Endothelial cell of umbilical vein (primary cell): ENCODE measurements at regions not wholly inside any gene's neighbourhood (a gene's known extent, or its start where the extent isn't known, plus 50 kb on each side); places are given as distances from the start of the nearest gene placed in this dataset.

ENCODE experiments used
- BruUV-seq: library from RNA; stranded (reverse); fragments of 400-500 nt; replicated peaks from 2 replicates; lab custom pipeline; 2021; lab: Mats Ljungman, UMichigan
- CTCF ChIA-PET: fragments of 300-600, 350-600 bp; sonication (Branson Sonifier 250); formaldehyde crosslinking; loops from one replicate; lab custom pipeline; 2021; ENCODE audit warnings: antibody characterized with exemption, inconsistent platforms; lab: Charles Lee
- POLR2A ChIA-PET: fragments of 300-600, 350-600 bp; sonication (Branson Sonifier 250); formaldehyde crosslinking; loops from one replicate; lab custom pipeline; 2021; ENCODE audit warnings: antibody characterized with exemption, inconsistent platforms; lab: Charles Lee
- DNase-seq: peaks from one replicate; pipeline ENCODE4 v3.0.0-alpha.2; 2011; ENCODE audit warnings: low read depth, low spot score
- FAIRE-seq: peaks from 2 replicates; lab custom pipeline; 2011; peaks lifted over from hg19 to GRCh38; lab: Jason Lieb, UNC
- H2AFZ ChIP-seq: 2 replicates; pipeline ENCODE4 v1.6.0; 2012; ENCODE audit warnings: low read depth, low read length, control low read depth, inconsistent platforms
- H3K27ac ChIP-seq: 2 replicates; pipeline ENCODE4 v1.5.1; 2011; ENCODE audit warnings: low read depth, mild to moderate bottlenecking, control low read depth, low read length, moderate library complexity; ENCODE audit not compliant: insufficient read depth
- H3K27me3 ChIP-seq, 2 experiments: 2 replicates each; pipeline versions ENCODE4 v1.6.0 to v1.6.1; 2011; ENCODE audit warnings: low read length in 2 of 2, mixed read lengths in 1 of 2; ENCODE audit not compliant: control insufficient read depth in 2 of 2, insufficient read depth in 2 of 2
- H3K36me3 ChIP-seq, 2 experiments: 2 replicates in 1 of 2; 3 replicates in 1 of 2; pipeline ENCODE4 v1.5.1; 2011; ENCODE audit warnings: low read length in 2 of 2, mild to moderate bottlenecking in 1 of 2, moderate library complexity in 1 of 2; ENCODE audit not compliant: control insufficient read depth in 2 of 2, insufficient read depth in 2 of 2; ENCODE audit errors: extremely low read depth in 1 of 2
- H3K4me1 ChIP-seq: 3 replicates; pipeline ENCODE4 v1.5.1; 2011; ENCODE audit warnings: mild to moderate bottlenecking, low read length; ENCODE audit not compliant: control insufficient read depth, insufficient read depth; ENCODE audit errors: extremely low read depth
- H3K4me2 ChIP-seq: 2 replicates; pipeline ENCODE4 v1.6.1; 2011; ENCODE audit warnings: low read length, control low read depth, mixed read lengths; ENCODE audit not compliant: insufficient read depth
- H3K4me3 ChIP-seq, 3 experiments: fragments of 200-600 bp in 1 of 3; sonication (generic), shearing (Covaris generic) in 1 of 3; replicated peaks in 1 of 3; 2 replicates each; pipeline ENCODE4 v1.5.1; 2011 to 2016; ENCODE audit warnings: control low read depth in 3 of 3, low read length in 3 of 3, mild to moderate bottlenecking in 2 of 3, inconsistent platforms in 1 of 3, low read depth in 1 of 3, moderate library complexity in 1 of 3; ENCODE audit not compliant: insufficient read depth in 1 of 3
- H3K79me2 ChIP-seq: 2 replicates; pipeline ENCODE4 v1.6.0; 2012; ENCODE audit warnings: low read length, inconsistent platforms; ENCODE audit not compliant: control insufficient read depth, insufficient read depth
- H3K9ac ChIP-seq: replicated peaks from 2 replicates; pipeline ENCODE3; 2011; ENCODE audit warnings: low read length, control low read depth; ENCODE audit not compliant: insufficient read depth; ENCODE audit errors: extremely low read depth
- H3K9me1 ChIP-seq: replicated peaks from 3 replicates; pipeline ENCODE4 v1.6.0; 2011; ENCODE audit warnings: mild to moderate bottlenecking, low read length; ENCODE audit not compliant: control insufficient read depth, insufficient read depth; ENCODE audit errors: extremely low read depth
- H3K9me3 ChIP-seq: replicated peaks from 2 replicates; pipeline ENCODE4 v1.5.1; 2012; ENCODE audit warnings: low read length, inconsistent platforms; ENCODE audit not compliant: control insufficient read depth, insufficient read depth
- H4K20me1 ChIP-seq: replicated peaks from 2 replicates; pipeline ENCODE3; 2011; ENCODE audit warnings: mild to moderate bottlenecking, low read length; ENCODE audit not compliant: control insufficient read depth, insufficient read depth; ENCODE audit errors: extremely low read depth
- CTCF ChIP-seq, 2 donors: IDR thresholded peaks; 1 replicate in 1 of 2; 2 replicates in 1 of 2; pipeline ENCODE4 v1.5.1; 2011; ENCODE audit warnings: low read length in 2 of 2, mild to moderate bottlenecking in 2 of 2, moderate library complexity in 2 of 2, control low read depth in 1 of 2, inconsistent platforms in 1 of 2, low read depth in 1 of 2; ENCODE audit not compliant: insufficient read depth in 1 of 2; ENCODE audit errors: extremely low read depth in 1 of 2
- EZH2 ChIP-seq: IDR thresholded peaks from 2 replicates; pipeline ENCODE4 v1.6.1; 2012; ENCODE audit warnings: borderline replicate concordance, low read depth, mild to moderate bottlenecking, moderate library complexity, low read length, inconsistent platforms; ENCODE audit not compliant: severe bottlenecking
- FOS ChIP-seq: IDR thresholded peaks from 2 replicates; pipeline ENCODE4 v1.6.1; 2011; ENCODE audit warnings: mild to moderate bottlenecking, low read length, moderate library complexity, borderline replicate concordance; ENCODE audit not compliant: insufficient read depth
- GATA2 ChIP-seq: IDR thresholded peaks from 2 replicates; pipeline ENCODE4 v1.7.0; 2011; ENCODE audit warnings: low read depth, mild to moderate bottlenecking, moderate library complexity, mixed read lengths, low read length; ENCODE audit not compliant: insufficient read length, insufficient read depth
- JUN ChIP-seq: IDR thresholded peaks from 2 replicates; pipeline ENCODE4 v1.6.1; 2011; ENCODE audit warnings: borderline replicate concordance, low read depth; ENCODE audit not compliant: insufficient read length, insufficient read depth
- MAX ChIP-seq: IDR thresholded peaks from 2 replicates; pipeline ENCODE4 v1.6.1; 2011; ENCODE audit not compliant: insufficient read depth, insufficient read length
- MYC ChIP-seq: IDR thresholded peaks from one replicate; pipeline ENCODE4 v1.6.1; 2011; ENCODE audit warnings: mild to moderate bottlenecking, low read depth, low read length
- POLR2A ChIP-seq: IDR thresholded peaks from 2 replicates; pipeline ENCODE4 v1.6.1; 2012; ENCODE audit warnings: low read depth, mild to moderate bottlenecking, control low read depth, low read length
- POLR2AphosphoS5 ChIP-seq: IDR thresholded peaks from 2 replicates; pipeline ENCODE4 v1.6.1; 2012; ENCODE audit warnings: low read depth, mild to moderate bottlenecking, control low read depth, low read length, moderate library complexity; ENCODE audit not compliant: insufficient read depth
- dilution Hi-C: fragments of 300-500 bp; cut with MboI; formaldehyde crosslinking; loops from one replicate; pipeline ENCODE4 v1.15.0; 2019; ENCODE audit warnings: low sequenced_read_pairs; ENCODE audit not compliant: extremely low pct_ligation_motif_present
- intact Hi-C: fragments of 100-400 bp; cut with micrococcal nuclease; formaldehyde crosslinking; loops from one replicate; pipeline ENCODE4 v1.10.0; 2022

GRCh38 chr2:126828051-126828450 lies 70.6 kb upstream of the TEX51 start:
- no peak overlapping the region for H2AFZ ChIP-seq
- H3K4me3 ChIP-seq = no peak overlapping the region
- FAIRE-seq (no peak), DNase-seq (no peak)
- no peak overlapping the region for H3K4me2 ChIP-seq
- H3K36me3 ChIP-seq = no peaks in the 10 kb centered on the region
- H3K27ac ChIP-seq = no peak overlapping the region
- no peaks in the 10 kb centered on the region for H3K79me2 ChIP-seq
- no peaks in the 10 kb centered on the region for H4K20me1 ChIP-seq
- TF ChIP-seq POLR2AphosphoS5 (no peak), CTCF (IDR thresholded peaks at IDR 0.05; ENCODE audit: extremely low read depth in 1 of 2, insufficient read depth in 1 of 2, low read depth in 1 of 2, low read length in 2 of 2) (no peak), JUN (no peak), FOS (no peak), MYC (no peak), POLR2A (no peak), GATA2 (no peak), EZH2 (no peak), MAX (no peak)
- no peaks in the 10 kb centered on the region for H3K9me3 ChIP-seq
- CTCF ChIA-PET = no interaction called here
- H3K27me3 ChIP-seq = no peaks in the 10 kb centered on the region
- no peaks in the 10 kb centered on the region for H3K4me1 ChIP-seq
- dilution Hi-C loops (no loop called here), intact Hi-C loops (no loop called here)
- POLR2A ChIA-PET = no interaction called here
- H3K9me1 ChIP-seq = no peaks in the 10 kb centered on the region
- BruUV-seq = no TSS peak
- H3K9ac ChIP-seq = no peak overlapping the region
